ENCODE measurements at regions not wholly inside any gene's neighbourhood (a gene's known extent, or its start where the extent isn't known, plus 50 kb on each side); places are given as distances from the start of the nearest gene placed in this dataset.

GRCh38 chr10:8575620-8576019, 521.1 kb downstream of the GATA3 start:
- TF ChIP-seq CTCF (IDR thresholded peaks at IDR 0.05) (no peak), ATOH8 (CRISPR knock-in tag; IDR thresholded peaks at IDR 0.05; ENCODE audit: low read depth) (no peak), ELK1 (IDR thresholded peaks at IDR 0.05; ENCODE audit: low read depth, low read length) (no peak), PBX3 (IDR thresholded peaks at IDR 0.05) (no peak), MAX (IDR thresholded peaks at IDR 0.05) (no peak), CBX2 (IDR thresholded peaks at IDR 0.05; ENCODE audit: borderline replicate concordance, low read depth) (no peak), JUNB (IDR thresholded peaks at IDR 0.05) (no peak)
